ENCODE measurements at regions not wholly inside any gene's neighbourhood (a gene's known extent, or its start where the extent isn't known, plus 50 kb on each side); places are given as distances from the start of the nearest gene placed in this dataset.

- H3K9me3 ChIP-seq (ENCODE audit: low read depth, low read length): no peaks in the 10 kb centered on the region
- H3K36me3 ChIP-seq (ENCODE audit: insufficient read depth, low read length): no peaks in the 10 kb centered on the region
- no peak overlapping the region for H3K4me3 ChIP-seq
- no peak overlapping the region for H3K9ac ChIP-seq (ENCODE audit: insufficient read length)
- DNase-seq (ENCODE audit: low read depth, low spot score): no peak
- TF ChIP-seq POLR2AphosphoS5 (IDR thresholded peaks at IDR 0.05; ENCODE audit: borderline replicate concordance, low read depth, low read length): no peak
- no peak for TF ChIP-seq FOXP2 (optimal IDR thresholded peaks at IDR 0.05; ENCODE audit: control extremely low read depth, extremely low read length, insufficient read depth)
- no peak for TF ChIP-seq EZH2 (IDR thresholded peaks at IDR 0.05)
- no peak overlapping the region for H3K27ac ChIP-seq
Observed at GRCh38 chr4:156619154-156619934, 352.3 kb downstream of the PDGFC start.

- no peaks in the 10 kb centered on the region for H3K9me3 ChIP-seq (ENCODE audit: low read depth, low read length)
- DNase-seq (ENCODE audit: low read depth, low spot score): no peak
- H3K36me3 ChIP-seq (ENCODE audit: insufficient read depth, low read length): no peaks in the 10 kb centered on the region
- TF ChIP-seq POLR2AphosphoS5 (IDR thresholded peaks at IDR 0.05; ENCODE audit: borderline replicate concordance, low read depth, low read length) (no peak), FOXP2 (optimal IDR thresholded peaks at IDR 0.05; ENCODE audit: control extremely low read depth, extremely low read length, insufficient read depth) (no peak), EZH2 (IDR thresholded peaks at IDR 0.05) (no peak)
- H3K9ac ChIP-seq (ENCODE audit: insufficient read length): no peak overlapping the region
- H3K4me3 ChIP-seq: no peak overlapping the region
- no peak overlapping the region for H3K27ac ChIP-seq
Observed at GRCh38 chr4:156615066-156615531, 356.5 kb downstream of the PDGFC start.

DNA sequence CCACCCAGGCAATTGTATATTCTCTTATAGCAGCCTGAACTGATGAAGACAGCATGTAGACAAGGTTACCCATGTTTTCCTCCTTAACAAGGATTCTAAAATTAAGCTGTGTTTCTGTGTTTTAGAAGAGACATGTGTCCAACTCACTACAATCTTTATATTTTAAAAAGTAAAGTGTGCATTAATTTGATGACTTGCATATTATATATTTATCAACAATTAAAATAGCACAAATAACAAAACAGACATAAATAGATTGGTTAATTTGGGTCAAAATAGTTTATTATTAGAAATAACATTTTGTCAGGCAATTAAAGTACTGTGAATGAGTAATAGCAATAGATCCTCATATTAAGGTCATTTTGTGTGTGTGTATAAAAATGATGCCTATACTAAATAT, 357.1 kb downstream of the PDGFC start:
- DNase-seq (ENCODE audit: low read depth, low spot score): no peak
- Histone ChIP-seq H3K4me3 (no peak overlapping the region), H3K36me3 (ENCODE audit: insufficient read depth, low read length) (no peaks in the 10 kb centered on the region), H3K27ac (no peak overlapping the region), H3K9ac (ENCODE audit: insufficient read length) (no peak overlapping the region), H3K9me3 (ENCODE audit: low read depth, low read length) (no peaks in the 10 kb centered on the region)
- TF ChIP-seq POLR2AphosphoS5 (IDR thresholded peaks at IDR 0.05; ENCODE audit: borderline replicate concordance, low read depth, low read length) (no peak), EZH2 (IDR thresholded peaks at IDR 0.05) (no peak), FOXP2 (optimal IDR thresholded peaks at IDR 0.05; ENCODE audit: control extremely low read depth, extremely low read length, insufficient read depth) (no peak)

GRCh38 chr4:156609421-156609820, 362.2 kb downstream of the PDGFC start:
- Histone ChIP-seq H3K9ac (ENCODE audit: insufficient read length) (no peak overlapping the region), H3K9me3 (ENCODE audit: low read depth, low read length) (no peaks in the 10 kb centered on the region), H3K27ac (no peak overlapping the region), H3K36me3 (ENCODE audit: insufficient read depth, low read length) (no peaks in the 10 kb centered on the region), H3K4me3 (no peak overlapping the region)
- no peak for TF ChIP-seq POLR2AphosphoS5 (IDR thresholded peaks at IDR 0.05; ENCODE audit: borderline replicate concordance, low read depth, low read length)
- no peak for TF ChIP-seq EZH2 (IDR thresholded peaks at IDR 0.05)
- TF ChIP-seq FOXP2 (optimal IDR thresholded peaks at IDR 0.05; ENCODE audit: control extremely low read depth, extremely low read length, insufficient read depth): no peak
- no peak for DNase-seq (ENCODE audit: low read depth, low spot score)

DNA sequence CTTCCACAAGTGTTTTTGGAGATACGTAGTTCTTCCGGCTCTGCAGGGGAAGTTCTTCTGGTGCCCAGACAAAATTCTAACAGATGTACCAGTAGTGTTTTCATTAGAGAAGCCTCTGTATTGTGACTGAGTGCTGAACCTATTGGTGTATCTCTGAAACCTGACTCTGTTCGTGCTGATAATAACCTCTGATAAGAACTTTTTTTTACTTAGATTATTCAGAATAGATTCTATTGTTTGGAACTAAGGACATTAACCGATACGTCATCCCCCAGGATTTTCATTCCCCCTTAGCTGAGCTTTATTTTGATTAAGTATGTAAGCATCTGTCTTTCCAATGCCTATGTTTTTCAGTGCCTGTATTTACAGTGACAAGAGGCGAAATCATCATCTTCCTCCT, 362.9 kb downstream of the PDGFC start:
- Histone ChIP-seq H3K9ac (ENCODE audit: insufficient read length) (no peak overlapping the region), H3K27ac (no peak overlapping the region), H3K36me3 (ENCODE audit: insufficient read depth, low read length) (no peaks in the 10 kb centered on the region), H3K9me3 (ENCODE audit: low read depth, low read length) (no peaks in the 10 kb centered on the region), H3K4me3 (no peak overlapping the region)
- no peak for DNase-seq (ENCODE audit: low read depth, low spot score)
- TF ChIP-seq EZH2 (IDR thresholded peaks at IDR 0.05): no peak
- TF ChIP-seq POLR2AphosphoS5 (IDR thresholded peaks at IDR 0.05; ENCODE audit: borderline replicate concordance, low read depth, low read length): no peak
- TF ChIP-seq FOXP2 (optimal IDR thresholded peaks at IDR 0.05; ENCODE audit: control extremely low read depth, extremely low read length, insufficient read depth): no peak

DNA sequence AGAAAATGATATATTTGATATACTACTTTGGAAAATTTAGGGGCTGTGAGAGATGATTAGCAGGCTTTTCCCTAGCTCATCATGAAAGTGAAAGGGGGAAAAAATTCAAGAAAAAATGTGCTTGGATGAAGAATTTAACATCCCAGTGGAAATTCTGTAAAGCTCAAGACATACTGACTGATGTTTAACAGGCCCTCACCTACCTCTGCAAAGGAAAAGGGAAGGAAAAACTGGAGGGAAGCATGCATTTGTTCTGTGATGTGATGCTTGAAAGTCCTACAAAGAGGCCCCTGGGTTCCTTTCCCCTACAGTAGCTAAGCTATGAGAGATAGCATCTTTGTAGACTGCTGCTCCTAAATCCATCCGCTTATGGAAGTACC, 364.1 kb downstream of the PDGFC start:
- H3K9ac ChIP-seq (ENCODE audit: insufficient read length): no peak overlapping the region
- H3K9me3 ChIP-seq (ENCODE audit: low read depth, low read length): no peaks in the 10 kb centered on the region
- no peak overlapping the region for H3K27ac ChIP-seq
- no peaks in the 10 kb centered on the region for H3K36me3 ChIP-seq (ENCODE audit: insufficient read depth, low read length)
- TF ChIP-seq EZH2 (IDR thresholded peaks at IDR 0.05) (no peak), FOXP2 (optimal IDR thresholded peaks at IDR 0.05; ENCODE audit: control extremely low read depth, extremely low read length, insufficient read depth) (no peak), POLR2AphosphoS5 (IDR thresholded peaks at IDR 0.05; ENCODE audit: borderline replicate concordance, low read depth, low read length) (no peak)
- DNase-seq (ENCODE audit: low read depth, low spot score): no peak
- H3K4me3 ChIP-seq: no peak overlapping the region

- no peaks in the 10 kb centered on the region for H3K36me3 ChIP-seq (ENCODE audit: insufficient read depth, low read length)
- H3K9me3 ChIP-seq (ENCODE audit: low read depth, low read length): no peaks in the 10 kb centered on the region
- H3K27ac ChIP-seq: no peak overlapping the region
- TF ChIP-seq EZH2 (IDR thresholded peaks at IDR 0.05) (no peak), FOXP2 (optimal IDR thresholded peaks at IDR 0.05; ENCODE audit: control extremely low read depth, extremely low read length, insufficient read depth) (no peak), POLR2AphosphoS5 (IDR thresholded peaks at IDR 0.05; ENCODE audit: borderline replicate concordance, low read depth, low read length) (no peak)
- no peak overlapping the region for H3K4me3 ChIP-seq
- no peak for DNase-seq (ENCODE audit: low read depth, low spot score)
- no peak overlapping the region for H3K9ac ChIP-seq (ENCODE audit: insufficient read length)
Observed at GRCh38 chr4:156606554-156607477, 364.8 kb downstream of the PDGFC start.

- H3K4me3 ChIP-seq: no peak overlapping the region
- H3K27ac ChIP-seq: no peak overlapping the region
- TF ChIP-seq EZH2 (IDR thresholded peaks at IDR 0.05) (no peak), POLR2AphosphoS5 (IDR thresholded peaks at IDR 0.05; ENCODE audit: borderline replicate concordance, low read depth, low read length) (no peak), FOXP2 (optimal IDR thresholded peaks at IDR 0.05; ENCODE audit: control extremely low read depth, extremely low read length, insufficient read depth) (no peak)
- no peak overlapping the region for H3K9ac ChIP-seq (ENCODE audit: insufficient read length)
- H3K9me3 ChIP-seq (ENCODE audit: low read depth, low read length): no peaks in the 10 kb centered on the region
- H3K36me3 ChIP-seq (ENCODE audit: insufficient read depth, low read length): no peaks in the 10 kb centered on the region
- DNase-seq (ENCODE audit: low read depth, low spot score): no peak
Observed at GRCh38 chr4:156598138-156598681, 373.4 kb downstream of the PDGFC start.
